ENCODE measurements at regions not wholly inside any gene's neighbourhood (a gene's known extent, or its start where the extent isn't known, plus 50 kb on each side); places are given as distances from the start of the nearest gene placed in this dataset.

DNA sequence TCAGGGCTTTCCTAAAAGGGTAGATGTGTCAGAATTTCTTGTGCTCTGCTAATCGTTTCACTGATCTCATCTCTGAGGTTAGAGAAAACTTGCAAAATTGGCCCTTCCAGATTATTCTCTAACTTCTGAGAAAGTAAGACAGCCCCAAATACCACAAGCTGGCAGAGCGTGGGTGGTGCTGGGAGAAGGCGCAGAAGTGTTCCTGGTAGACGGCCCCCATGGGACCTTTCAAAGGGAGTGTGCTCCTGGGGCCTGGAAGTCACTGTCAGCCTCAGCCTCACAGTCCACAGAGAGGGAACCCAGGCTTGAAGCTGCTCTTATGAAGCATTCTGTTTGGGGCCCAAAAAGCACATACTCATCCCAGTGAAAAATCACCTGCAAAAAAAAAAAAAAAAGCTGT is 86.5 kb upstream of the PFN2 start:
- peak; percentile 39 for DNase-seq

DNA sequence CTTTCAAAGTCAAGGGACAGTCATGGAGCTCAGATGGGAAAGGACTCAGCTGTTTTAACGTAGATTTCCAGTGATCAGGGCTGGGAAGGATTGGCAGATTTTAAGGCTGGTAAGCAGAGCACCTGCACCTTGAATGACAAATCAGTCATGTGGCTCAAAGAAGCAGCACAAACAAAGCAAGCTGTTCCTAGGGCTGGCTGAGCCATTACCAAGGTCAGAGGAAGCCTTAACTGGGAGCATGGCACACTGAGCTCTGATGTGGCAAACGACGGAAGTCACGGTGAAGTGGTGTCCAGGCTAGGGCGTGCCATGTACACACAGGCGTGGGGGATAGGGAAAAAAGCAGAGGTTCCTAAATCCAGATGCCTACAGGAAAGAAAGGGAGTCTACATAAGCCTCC is 84.6 kb upstream of the PFN2 start:
- no peak for DNase-seq

- no peak for DNase-seq
Measured at GRCh38 chr3:150054635-150055034, 83.9 kb upstream of the PFN2 start.

DNA sequence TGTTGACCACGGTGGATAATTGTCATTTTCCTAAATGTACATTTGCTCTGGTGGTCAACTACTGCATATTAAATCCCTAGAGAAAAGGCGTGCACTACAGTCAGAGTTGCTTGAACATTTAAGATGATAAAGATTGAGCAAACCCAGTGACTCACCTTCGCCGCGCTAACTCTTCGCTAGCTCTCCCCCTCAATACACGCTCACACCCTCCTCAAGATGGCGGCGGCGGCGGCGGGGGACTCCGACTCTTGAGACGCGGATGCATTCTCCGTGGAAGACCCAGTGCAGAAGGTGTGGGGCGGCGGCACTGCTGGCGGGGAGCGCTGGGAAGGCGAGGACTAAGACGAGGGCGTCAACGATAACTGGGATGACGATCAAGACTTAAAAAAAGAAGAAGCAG is 79.8 kb upstream of the PFN2 start:
- DNase-seq, result no peak

DNA sequence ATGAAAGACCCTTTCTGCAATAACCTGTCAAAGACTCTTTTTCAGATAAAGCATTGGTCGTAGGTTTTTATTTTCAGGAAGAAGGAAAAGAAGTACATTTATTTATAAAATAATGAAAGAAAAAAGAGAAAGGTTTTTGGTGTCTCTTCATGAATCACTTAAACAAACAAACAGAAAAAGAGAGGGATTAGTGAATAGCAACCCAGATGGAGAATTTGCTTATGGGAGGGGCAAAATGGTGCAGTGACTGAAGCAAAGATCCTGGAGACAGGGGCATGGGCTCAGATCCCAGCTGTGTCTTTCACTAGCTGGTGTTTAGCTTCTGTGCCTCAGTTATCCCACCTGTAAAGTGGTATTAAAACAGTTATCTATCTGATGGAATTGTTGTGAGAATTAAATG is 78.6 kb upstream of the PFN2 start:
- DNase-seq, result no peak

DNA sequence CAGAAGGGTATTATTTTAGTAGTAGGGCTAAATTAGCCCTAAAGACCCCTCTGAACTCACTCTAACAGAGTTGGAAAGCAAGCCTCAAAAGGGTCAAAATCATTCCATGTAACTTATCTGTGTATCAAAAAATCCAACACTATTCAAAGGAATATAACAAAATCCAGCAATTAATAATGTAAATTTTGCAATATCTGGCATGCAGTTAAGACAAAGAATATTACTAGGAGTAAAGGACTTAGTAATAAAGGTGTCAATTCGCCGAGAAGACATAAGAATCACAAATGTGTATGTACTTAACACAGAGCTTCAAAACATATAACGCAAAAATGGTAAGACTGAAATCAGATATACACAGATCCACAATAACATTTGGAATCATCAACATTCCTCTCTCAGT is 71.2 kb upstream of the PFN2 start:
- no peak for DNase-seq

- DNase-seq, result no peak
Measured at GRCh38 chr3:150040097-150040496, 69.4 kb upstream of the PFN2 start.

DNA sequence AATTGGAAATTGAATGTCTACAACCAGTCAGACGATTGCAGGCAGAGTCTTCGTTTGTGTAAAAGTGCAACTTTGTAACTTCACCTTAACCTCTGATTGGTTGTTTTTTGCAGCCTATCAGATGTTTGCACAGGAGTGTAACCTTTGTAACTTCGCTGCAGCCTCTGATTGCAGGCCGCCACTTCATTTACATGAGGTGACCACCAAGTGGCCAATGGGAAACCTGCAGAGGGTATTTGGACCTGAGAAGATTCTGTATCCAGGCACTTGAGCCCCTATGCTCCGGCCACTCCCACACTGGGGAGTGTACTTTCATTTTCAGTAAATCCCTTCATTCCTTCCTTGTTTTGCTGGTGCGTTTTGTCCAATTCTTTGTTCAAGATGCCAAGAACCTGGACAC is 68.1 kb upstream of the PFN2 start:
- no peak for DNase-seq

DNA sequence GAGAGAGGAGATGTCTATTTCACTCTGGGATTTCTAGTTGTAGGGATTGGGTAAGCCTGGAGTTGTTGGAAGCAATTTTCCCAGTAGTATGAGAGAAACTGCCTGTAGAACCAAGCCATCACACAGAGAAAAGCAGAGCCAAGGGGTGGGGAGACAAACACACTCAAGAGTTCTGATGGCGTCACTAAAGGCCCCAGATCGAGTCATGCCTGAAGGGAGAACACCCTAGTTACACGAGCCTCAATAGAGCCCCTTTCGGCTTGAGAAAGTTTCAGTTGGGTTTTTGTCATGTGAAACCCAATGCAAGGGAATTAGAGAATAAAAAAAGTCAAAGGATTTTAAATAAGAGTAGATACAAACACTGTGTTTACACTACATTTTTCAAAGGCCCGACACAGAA is 66.1 kb upstream of the PFN2 start:
- no peak for DNase-seq

DNA sequence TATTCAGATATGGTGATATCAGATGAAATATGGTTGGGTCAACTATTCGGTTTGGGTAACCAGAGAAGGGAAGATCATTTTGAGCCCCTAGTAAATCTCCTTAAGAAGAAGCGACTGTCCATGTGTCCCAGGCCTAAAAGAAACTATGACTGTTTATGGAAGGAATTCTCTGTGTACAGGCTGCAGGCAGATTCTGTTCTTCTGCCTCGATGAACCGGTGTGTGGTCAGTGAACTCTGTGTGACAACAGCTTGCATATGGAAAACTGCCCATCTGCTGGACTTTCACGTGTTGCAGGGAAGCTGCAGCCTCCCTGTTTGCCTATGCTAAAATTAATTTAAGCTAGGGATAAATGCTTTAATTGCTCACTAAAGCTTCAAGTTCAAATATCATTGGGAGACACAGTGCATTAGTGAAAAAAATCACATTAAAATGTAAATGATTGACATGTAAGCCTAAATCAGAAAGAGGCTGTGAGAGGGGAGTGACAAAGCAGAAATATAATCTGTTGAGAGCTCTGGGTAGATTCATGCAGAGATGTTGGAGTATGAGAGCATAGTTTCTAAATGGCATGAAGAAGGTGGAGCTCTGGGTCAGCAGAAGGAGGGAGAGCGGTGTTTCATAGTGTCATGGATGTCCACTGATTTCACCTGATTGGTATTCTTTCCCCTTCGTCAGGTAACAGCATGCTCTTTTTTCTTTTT is 65.4 kb upstream of the PFN2 start:
- DNase-seq, result no peak

- DNase-seq, result no peak
Measured at GRCh38 chr3:150035301-150035779, 64.6 kb upstream of the PFN2 start.

GRCh38 chr3:150033721-150034120 is 63.0 kb upstream of the PFN2 start:
- DNase-seq, result no peak

- no peak for DNase-seq
Measured at GRCh38 chr3:150030841-150031240, 60.1 kb upstream of the PFN2 start.

GRCh38 chr3:150023239-150023636 is 52.5 kb upstream of the PFN2 start:
- no peak for DNase-seq

DNA sequence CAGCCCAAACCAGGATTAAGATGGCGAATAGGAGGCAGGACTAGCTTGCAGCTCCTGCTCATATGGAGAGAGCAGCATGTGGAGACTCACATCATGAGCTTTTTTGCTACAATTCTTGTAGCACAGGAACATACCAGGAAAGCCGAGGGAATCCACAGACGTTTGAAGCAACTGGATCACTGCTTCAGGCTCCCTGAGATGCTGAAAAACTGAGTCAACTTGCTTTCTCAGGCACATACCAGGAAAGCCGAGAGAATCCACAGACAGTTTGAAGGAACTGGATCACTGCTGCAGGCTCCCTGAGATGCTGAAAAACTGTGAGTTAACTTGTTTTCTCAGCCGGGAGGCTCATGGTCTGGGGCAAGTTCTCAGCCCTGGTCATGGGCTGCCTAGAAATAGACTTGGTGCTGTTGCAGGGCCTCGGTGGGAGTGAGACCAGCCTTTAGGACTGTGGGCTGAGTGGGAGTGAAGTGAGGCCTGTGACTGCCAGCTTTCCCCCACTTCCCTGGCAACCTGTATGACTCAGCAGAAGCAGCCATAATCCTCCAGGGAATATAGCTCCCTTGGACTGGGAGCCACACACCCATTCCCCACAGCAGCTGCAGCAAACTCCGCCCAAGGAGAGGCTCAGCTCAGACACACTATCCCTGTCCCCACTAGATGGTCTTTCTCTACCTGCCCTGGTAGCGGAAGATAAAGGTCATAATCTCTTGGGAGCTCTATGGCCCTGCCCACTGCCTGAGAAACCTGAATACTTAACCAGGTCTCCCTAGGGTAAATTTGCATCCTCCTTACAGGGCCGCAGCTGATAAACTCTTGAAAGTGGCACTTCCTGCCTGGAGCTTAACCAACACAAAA is 51.9 kb upstream of the PFN2 start:
- peak; percentile 96 for DNase-seq

DNA sequence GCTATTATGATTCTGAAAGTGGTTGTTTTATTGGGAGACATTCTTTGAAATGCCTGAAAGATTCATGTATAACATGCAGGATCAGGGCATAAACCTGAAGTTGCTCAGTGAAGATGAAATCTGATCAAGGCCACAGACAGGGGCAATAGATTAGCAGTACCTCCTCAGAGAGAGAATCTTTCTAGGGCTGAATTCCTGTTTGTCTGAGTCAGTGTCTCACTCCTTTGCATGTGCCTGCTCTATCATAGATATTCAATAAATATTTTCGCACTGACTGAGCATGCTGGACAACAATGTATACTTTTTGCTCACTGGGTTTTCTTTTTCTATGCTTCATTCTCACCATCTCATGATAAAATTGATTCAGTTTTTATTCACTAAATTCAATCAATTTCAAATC is 49.8 kb upstream of the PFN2 start:
- DNase-seq, result no peak

Data from NCI-H526 treated with DMSO at 0.1 percent for 48 hours (cell line).